Sigmoid colon (tissue), 3 donors: ENCODE measurements at regions not wholly inside any gene's neighbourhood (a gene's known extent, or its start where the extent isn't known, plus 50 kb on each side); places are given as distances from the start of the nearest gene placed in this dataset.

ENCODE experiments used
- CTCF ChIP-seq, 4 experiments: fragments of 450-650 bp in 3 of 4; fragments of 200-600 bp in 1 of 4; IDR thresholded peaks; one replicate each; pipeline ENCODE4 v1.5.1; 2016 to 2019; ENCODE audit warnings: antibody characterized with exemption in 4 of 4, mild to moderate bottlenecking in 3 of 4, moderate library complexity in 2 of 4
- POLR2A ChIP-seq, 2 donors: fragments of 450-650 bp; IDR thresholded peaks; one replicate each; pipeline ENCODE4 v1.6.1; 2016; ENCODE audit warnings: antibody characterized with exemption in 2 of 2, mild to moderate bottlenecking in 2 of 2, moderate library complexity in 2 of 2

- TF ChIP-seq CTCF (IDR thresholded peaks at IDR 0.05), result no peak
- TF ChIP-seq POLR2A (IDR thresholded peaks at IDR 0.05), result no peak
Observed at GRCh38 chr3:154872074-154872473, 208.0 kb upstream of the MME start.
